Activated naive CD4-positive, alpha-beta T cell treated with anti-CD3 and anti-CD28 coated beads, Interleukin-2, amount 10 ng/mL, durations not matched to agents 7 days and 5 days (primary cell): ENCODE measurements at regions not wholly inside any gene's neighbourhood (a gene's known extent, or its start where the extent isn't known, plus 50 kb on each side); places are given as distances from the start of the nearest gene placed in this dataset.
"Not testable (repeated sequence)": the region's sequence is repeated elsewhere in the genome, so short reads cannot be mapped to it uniquely, and the experiment has no call there.

Source experiments
- CTCF ChIA-PET: fragments of 350-600 bp; sonication (Branson Sonifier 250); formaldehyde crosslinking; loops from one replicate; lab custom pipeline; 2021; ENCODE audit warnings: antibody characterized with exemption; lab: Charles Lee
- DNase-seq: peaks from one replicate; pipeline ENCODE4 v3.0.0-alpha.2; 2020
- H3K27ac Mint-ChIP-seq: one replicate; pipeline ENCODE4 v1.8.0; 2021; ENCODE audit warnings: mild to moderate bottlenecking, moderate library complexity, mixed read lengths
- H3K27me3 Mint-ChIP-seq: one replicate; pipeline ENCODE4 v1.8.0; 2021; ENCODE audit warnings: mild to moderate bottlenecking, mixed read lengths
- H3K36me3 Mint-ChIP-seq: one replicate; pipeline ENCODE4 v1.8.0; 2021; ENCODE audit warnings: mixed read lengths
- H3K4me1 Mint-ChIP-seq: one replicate; pipeline ENCODE4 v1.8.0; 2021; ENCODE audit warnings: mixed read lengths
- H3K4me3 Mint-ChIP-seq: one replicate; pipeline ENCODE4 v1.8.0; 2021; ENCODE audit warnings: mild to moderate bottlenecking, moderate library complexity, mixed read lengths
- H3K9me3 Mint-ChIP-seq: one replicate; pipeline ENCODE4 v1.8.0; 2021; ENCODE audit warnings: mixed read lengths

DNA sequence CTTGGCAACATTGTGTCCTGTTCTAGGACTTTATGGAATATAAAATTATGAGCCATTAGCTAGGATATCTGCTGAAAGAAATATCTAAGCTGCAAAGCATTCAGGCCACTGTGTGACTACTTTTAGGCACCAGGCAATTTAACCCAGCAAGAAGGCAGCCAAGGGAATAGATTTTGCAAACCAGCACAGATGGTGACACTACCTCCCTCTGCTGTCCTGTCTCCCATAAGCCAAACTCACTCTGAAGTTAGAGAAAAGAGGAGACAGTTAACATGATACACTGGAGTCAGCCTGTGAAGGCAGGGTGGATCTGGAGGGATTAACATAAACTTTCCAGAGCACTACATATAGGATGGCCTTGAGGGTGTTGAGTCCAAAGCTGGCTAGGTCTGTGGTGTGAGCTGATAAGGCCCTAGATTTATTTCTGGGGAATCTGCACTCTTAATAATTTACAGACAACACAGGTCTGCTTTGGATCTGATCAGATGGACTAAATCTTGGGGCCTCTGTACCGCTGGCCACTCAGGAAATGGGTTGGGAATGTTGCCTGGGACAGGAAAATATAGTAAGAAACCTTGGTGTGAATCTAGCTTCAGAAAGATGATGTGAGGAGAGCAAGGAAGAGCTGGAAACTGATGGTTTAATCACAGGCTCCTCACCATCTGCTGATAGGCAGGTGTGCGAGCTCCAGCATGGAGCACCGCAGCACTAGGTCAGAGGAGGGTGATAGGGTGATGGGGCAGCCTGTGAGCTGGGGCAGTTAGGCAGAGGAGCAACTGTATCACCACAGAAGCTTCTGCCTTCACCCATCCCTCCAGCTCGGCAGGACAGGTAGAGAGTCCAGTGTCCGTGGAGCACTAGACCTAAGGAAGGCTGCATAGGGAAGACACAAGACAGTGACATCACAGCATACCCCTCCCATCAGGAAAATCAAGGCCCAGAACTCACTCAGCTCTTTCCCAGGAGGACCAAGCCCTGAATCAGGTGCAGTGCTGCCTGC lies 229.9 kb upstream of the PRSS1 start:
- H3K27ac Mint-ChIP-seq = peak overlapping the region; percentile 89
- H3K4me3 Mint-ChIP-seq = no peak overlapping the region
- H3K36me3 Mint-ChIP-seq = no peaks in the 10 kb centered on the region
- CTCF ChIA-PET = interaction anchor here (0.9 to 7.6 kb wide), 7 partner anchors 16 to 290 kb away, joined by 3 to 56 read pairs (median 5); no protein-coding TSS in a partner anchor
- H3K27me3 Mint-ChIP-seq = peaks cover 14% of the 10 kb centered on the region
- no peaks in the 10 kb centered on the region for H3K9me3 Mint-ChIP-seq
- H3K4me1 Mint-ChIP-seq = peaks cover 35% of the 10 kb centered on the region
- DNase-seq = no peak

DNA sequence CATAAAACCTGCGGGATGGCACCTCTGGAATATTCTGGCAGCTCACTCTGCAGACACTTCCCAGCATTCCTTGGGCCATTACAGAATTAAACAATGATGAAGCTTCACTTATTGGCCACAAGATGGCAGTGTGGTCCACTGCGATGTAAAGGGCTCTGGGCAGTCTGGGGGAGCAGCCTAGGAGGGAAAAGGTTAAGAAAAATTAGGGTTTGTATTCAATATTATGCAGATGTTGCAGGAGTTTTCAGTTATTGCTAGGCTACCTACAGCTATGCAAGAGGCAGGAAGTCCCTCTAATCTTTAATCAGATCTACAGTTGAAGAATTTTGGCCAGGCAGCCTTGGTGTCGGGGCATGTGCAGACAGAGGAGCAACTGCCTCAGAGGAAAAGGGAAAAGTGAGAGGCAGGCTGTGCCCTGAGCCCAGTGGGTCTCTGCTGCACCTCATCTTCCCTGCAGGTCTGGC lies 233.2 kb upstream of the PRSS1 start:
- Mint-ChIP-seq H3K4me3 (no peak overlapping the region), H3K27me3 (peaks cover 6% of the 10 kb centered on the region), H3K4me1 (peaks cover 46% of the 10 kb centered on the region), H3K9me3 (no peaks in the 10 kb centered on the region), H3K27ac (no peak overlapping the region), H3K36me3 (no peaks in the 10 kb centered on the region)
- peak; percentile 50 for DNase-seq
- CTCF ChIA-PET = interaction anchor here (0.7 to 7.6 kb wide), 17 partner anchors 8 to 487 kb away, joined by 3 to 56 read pairs (median 4); no protein-coding TSS in a partner anchor

DNA sequence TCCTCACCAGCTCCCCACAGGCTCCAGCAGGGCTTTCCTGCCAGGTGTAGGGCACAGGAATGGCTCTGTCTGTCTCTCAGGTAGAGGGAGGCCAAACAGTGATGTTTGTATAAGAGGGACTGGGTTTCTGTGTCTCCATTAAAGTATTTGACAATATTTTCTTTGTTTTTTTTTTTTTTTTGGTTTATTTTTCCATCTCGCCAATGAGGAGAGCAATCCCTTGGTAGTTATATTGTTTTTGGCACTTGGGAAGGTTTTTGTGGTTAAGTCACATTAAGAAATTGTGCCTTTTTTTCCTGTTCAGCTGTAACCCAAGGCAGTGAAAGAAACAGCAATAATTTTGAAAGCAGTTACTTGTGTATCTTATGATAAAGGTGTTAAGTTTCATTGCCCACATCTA lies 234.6 kb upstream of the PRSS1 start:
- H3K4me1 Mint-ChIP-seq = peaks cover 43% of the 10 kb centered on the region
- H3K27me3 Mint-ChIP-seq, H3K4me3 Mint-ChIP-seq, H3K27ac Mint-ChIP-seq, H3K36me3 Mint-ChIP-seq, H3K9me3 Mint-ChIP-seq, DNase-seq: not testable (repeated sequence)
- CTCF ChIA-PET = interaction anchor here (1.0 to 1.2 kb wide), 3 partner anchors 13 to 22 kb away, joined by 3 to 4 read pairs (median 3); no protein-coding TSS in a partner anchor

DNA sequence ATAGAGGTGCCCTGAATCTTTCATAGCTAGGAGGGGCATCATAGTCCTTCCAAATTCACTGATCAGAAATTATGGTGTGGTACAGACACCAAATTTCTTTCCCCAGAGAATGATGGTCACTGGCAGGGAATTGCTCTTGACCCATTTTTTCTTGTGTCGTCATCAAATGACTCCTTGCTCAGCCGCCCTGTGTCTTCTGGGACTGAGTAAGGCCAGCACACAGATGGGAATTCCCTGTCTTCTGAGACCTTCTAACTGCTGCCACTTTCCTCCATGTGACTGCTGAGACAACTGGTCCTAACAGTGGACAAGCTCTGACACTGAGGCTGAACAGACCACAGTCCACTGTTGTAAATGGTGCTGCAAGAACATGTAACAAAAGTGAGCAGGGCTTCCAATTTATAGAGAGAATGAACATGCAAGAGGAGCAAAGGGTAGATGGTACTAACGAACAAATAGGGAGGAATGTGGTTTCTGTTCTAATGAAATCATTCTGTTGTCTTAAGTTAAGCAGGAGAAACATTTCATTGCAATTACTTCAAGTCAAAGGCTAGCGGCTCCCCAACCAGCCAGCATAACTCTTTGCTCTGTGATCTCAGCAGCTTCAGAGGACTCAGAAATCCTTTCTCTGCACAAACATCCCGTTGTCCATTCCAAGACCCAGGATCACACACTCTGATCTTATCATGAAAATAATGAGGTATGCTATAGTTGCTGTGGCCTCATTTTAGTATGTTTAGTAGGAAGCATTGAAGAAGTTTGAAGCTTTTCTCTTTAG lies 235.9 kb upstream of the PRSS1 start:
- no peak overlapping the region for H3K27ac Mint-ChIP-seq
- H3K27me3 Mint-ChIP-seq = peaks cover 11% of the 10 kb centered on the region

DNA sequence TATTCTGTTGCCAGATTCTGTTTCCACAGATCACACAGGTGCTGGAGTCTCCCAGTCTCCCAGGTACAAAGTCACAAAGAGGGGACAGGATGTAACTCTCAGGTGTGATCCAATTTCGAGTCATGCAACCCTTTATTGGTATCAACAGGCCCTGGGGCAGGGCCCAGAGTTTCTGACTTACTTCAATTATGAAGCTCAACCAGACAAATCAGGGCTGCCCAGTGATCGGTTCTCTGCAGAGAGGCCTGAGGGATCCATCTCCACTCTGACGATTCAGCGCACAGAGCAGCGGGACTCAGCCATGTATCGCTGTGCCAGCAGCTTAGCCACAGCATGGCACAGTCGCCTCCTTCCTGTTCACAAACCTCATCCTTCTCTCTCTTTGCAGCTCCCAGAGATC lies 237.5 kb upstream of the PRSS1 start:
- no peak overlapping the region for H3K4me3 Mint-ChIP-seq
- H3K4me1 Mint-ChIP-seq = peaks cover 58% of the 10 kb centered on the region
- H3K27me3 Mint-ChIP-seq = peaks cover 13% of the 10 kb centered on the region
- peak; percentile 36 for DNase-seq
- H3K9me3 Mint-ChIP-seq = no peaks in the 10 kb centered on the region
- H3K36me3 Mint-ChIP-seq = no peaks in the 10 kb centered on the region
- CTCF ChIA-PET = interaction anchor here (0.7 to 1.7 kb wide), 3 partner anchors 26 to 703 kb away, joined by 3 to 4 read pairs (median 3); no protein-coding TSS in a partner anchor
- H3K27ac Mint-ChIP-seq = no peak overlapping the region

More for the DNA sequence above, 235.9 kb upstream of the PRSS1 start:
- Mint-ChIP-seq H3K36me3 (no peaks in the 10 kb centered on the region), H3K9me3 (no peaks in the 10 kb centered on the region), H3K4me3 (no peak overlapping the region), H3K4me1 (peaks cover 47% of the 10 kb centered on the region)
- CTCF ChIA-PET = interaction anchor here (0.7 to 1.4 kb wide), 7 partner anchors 9 to 50 kb away, joined by 3 to 7 read pairs (median 3); no protein-coding TSS in a partner anchor
- DNase-seq = no peak

DNA sequence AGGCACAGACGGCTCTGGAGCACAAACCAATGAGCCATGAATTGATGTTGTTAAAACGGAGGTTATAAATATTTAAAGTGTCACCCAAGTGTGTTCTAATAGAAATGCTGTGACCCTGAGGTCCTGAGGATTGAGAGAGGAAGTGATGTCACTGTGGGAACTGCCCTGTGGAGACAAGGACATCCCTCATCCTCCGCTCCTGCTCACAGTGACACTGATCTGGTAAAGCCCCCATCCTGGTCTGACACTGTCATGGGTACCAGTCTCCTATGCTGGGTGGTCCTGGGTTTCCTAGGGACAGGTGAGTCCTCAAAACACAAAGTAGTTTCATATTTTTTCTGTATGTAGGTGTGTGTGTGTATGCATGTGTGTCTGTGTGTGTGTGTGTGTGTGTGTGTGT lies 237.9 kb upstream of the PRSS1 start:
- H3K9me3 Mint-ChIP-seq = no peaks in the 10 kb centered on the region
- H3K27me3 Mint-ChIP-seq = peaks cover 16% of the 10 kb centered on the region
- peak overlapping the region; percentile 12 for H3K4me3 Mint-ChIP-seq
- CTCF ChIA-PET = interaction anchor here (0.7 to 1.7 kb wide), 3 partner anchors 26 to 704 kb away, joined by 3 read pairs; no protein-coding TSS in a partner anchor
- no peak for DNase-seq
- no peaks in the 10 kb centered on the region for H3K36me3 Mint-ChIP-seq
- H3K27ac Mint-ChIP-seq = peak overlapping the region; percentile 55
- H3K4me1 Mint-ChIP-seq = peaks cover 57% of the 10 kb centered on the region

DNA sequence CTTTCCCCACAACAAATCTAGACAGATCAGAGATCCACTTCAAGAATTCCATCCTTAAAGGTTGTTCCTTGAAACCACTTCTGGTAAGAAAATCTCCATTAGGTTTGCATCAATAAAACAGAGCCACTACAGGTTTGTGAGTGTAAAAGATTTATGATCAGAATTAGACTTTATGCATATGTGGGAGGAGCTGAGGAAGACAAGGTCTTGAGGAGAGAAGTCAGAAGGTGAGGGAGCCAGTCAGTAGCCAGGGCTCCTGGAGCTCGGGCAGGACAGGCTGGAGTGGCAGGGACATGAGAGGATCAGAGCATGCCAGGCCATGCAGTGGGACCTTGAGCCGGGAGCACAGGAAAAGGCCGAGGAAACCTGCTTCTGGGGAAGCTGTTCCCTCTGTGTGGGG lies 240.0 kb upstream of the PRSS1 start:
- H3K4me3 Mint-ChIP-seq, DNase-seq, H3K9me3 Mint-ChIP-seq, H3K36me3 Mint-ChIP-seq: not testable (repeated sequence)
- CTCF ChIA-PET = interaction anchor here (1.4 kb wide), 2 partner anchors 12 to 44 kb away, joined by 3 read pairs; no protein-coding TSS in a partner anchor
- Mint-ChIP-seq H3K27me3 (peaks cover 25% of the 10 kb centered on the region), H3K27ac (peak overlapping the region; percentile 34), H3K4me1 (peaks cover 52% of the 10 kb centered on the region)

DNA sequence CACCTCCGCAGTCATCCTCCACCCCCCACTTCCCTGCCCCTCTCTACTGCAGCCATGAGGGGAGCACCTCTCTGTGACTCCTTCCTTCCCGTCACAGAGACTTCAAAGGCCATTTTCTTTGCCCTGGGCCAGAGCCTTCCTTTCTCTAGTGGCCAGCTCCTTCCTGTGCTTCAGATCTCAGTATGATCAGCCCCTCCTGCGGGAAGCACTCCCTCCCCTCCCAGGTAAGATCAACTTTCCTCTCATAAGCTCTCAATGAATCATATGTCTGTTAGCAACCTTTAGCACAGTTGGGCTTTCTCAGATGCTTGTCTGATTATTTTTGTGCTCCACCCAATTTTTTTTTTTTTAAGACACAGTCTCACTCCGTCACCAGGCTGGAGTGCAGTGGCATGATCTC lies 241.0 kb upstream of the PRSS1 start:
- Mint-ChIP-seq H3K36me3 (no peaks in the 10 kb centered on the region), H3K9me3 (no peaks in the 10 kb centered on the region), H3K27me3 (peaks cover 28% of the 10 kb centered on the region), H3K4me3 (no peak overlapping the region), H3K4me1 (peaks cover 52% of the 10 kb centered on the region), H3K27ac (peak overlapping the region; percentile 77)
- peak; percentile 43 for DNase-seq
- CTCF ChIA-PET = interaction anchor here (1.2 to 4.5 kb wide), 4 partner anchors 11 to 43 kb away, joined by 3 to 21 read pairs (median 3); no protein-coding TSS in a partner anchor

DNA sequence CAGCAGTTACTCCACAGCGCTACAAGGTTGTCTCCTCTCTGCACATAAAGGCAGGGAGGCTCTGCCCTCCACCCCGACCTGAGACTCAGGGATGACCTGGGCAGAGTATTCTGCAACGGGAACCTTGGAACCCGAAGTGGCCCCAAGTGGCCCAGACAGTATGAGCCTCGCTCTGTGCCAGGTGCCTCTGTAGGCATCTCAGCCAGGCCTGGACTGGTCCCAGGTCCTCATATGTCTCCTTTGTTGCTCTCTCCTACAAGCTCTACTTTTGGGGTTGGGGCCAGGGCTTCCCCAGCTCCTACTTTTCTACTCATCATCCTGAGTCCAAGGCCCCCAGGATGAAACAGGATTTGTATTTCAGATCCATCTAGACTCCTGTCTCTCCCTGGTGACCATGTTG lies 241.5 kb upstream of the PRSS1 start:
- no peak for DNase-seq
- no peak overlapping the region for H3K4me3 Mint-ChIP-seq
- CTCF ChIA-PET = interaction anchor here (1.2 to 4.5 kb wide), 2 partner anchors 11 to 27 kb away, joined by 3 to 21 read pairs; no protein-coding TSS in a partner anchor
- no peaks in the 10 kb centered on the region for H3K36me3 Mint-ChIP-seq
- H3K27me3 Mint-ChIP-seq = peaks cover 30% of the 10 kb centered on the region
- H3K9me3 Mint-ChIP-seq = no peaks in the 10 kb centered on the region
- H3K4me1 Mint-ChIP-seq = peaks cover 52% of the 10 kb centered on the region
- H3K27ac Mint-ChIP-seq = peak overlapping the region; percentile 77

DNA sequence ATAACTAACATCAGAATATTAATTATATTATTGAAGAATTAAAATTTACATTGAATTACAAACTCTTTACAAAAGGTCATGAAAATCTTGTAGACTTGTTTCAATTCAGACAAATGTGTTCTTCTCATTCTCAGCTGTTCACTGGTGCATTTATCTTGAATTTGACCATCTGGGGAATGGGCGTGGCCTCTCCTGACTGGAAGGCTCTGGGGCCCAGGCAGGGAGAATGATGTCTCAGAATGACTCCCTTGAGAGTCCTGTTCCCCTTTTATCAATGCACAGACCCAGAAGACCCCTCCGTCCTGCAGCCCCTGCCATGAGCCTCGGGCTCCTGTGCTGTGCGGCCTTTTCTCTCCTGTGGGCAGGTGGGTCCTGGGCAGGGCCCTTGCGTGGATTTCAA lies 242.2 kb upstream of the PRSS1 start:
- CTCF ChIA-PET = interaction anchor here (1.3 to 8.3 kb wide), 3 partner anchors 10 to 22 kb away, joined by 3 to 56 read pairs (median 21); no protein-coding TSS in a partner anchor
- not testable (repeated sequence) for DNase-seq, H3K4me3 Mint-ChIP-seq, H3K9me3 Mint-ChIP-seq, H3K27ac Mint-ChIP-seq, H3K36me3 Mint-ChIP-seq
- H3K27me3 Mint-ChIP-seq = peaks cover 30% of the 10 kb centered on the region
- peaks cover 49% of the 10 kb centered on the region for H3K4me1 Mint-ChIP-seq

DNA sequence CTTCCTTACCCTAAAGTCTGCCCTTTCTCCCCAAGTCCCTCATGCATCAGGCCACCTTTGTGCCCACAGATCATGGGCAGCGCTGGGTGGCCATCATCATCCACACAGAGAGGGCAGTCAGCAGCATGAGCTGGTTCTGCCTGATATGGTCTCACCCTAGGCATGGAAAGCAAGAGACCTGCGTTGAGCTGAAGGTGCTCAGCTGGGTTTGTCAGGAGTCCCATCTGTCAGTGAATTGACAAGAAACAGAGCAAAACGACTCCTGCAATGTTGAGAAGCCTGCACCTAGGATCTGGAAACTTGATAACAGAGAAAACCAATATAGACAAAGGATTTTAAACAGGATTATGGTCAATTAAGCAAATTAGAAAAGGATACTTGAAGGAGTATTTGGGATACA lies 242.7 kb upstream of the PRSS1 start:
- Mint-ChIP-seq H3K4me3 (no peak overlapping the region), H3K4me1 (peaks cover 47% of the 10 kb centered on the region), H3K27ac (no peak overlapping the region), H3K27me3 (peaks cover 30% of the 10 kb centered on the region), H3K9me3 (no peaks in the 10 kb centered on the region), H3K36me3 (no peaks in the 10 kb centered on the region)
- CTCF ChIA-PET = interaction anchor here (1.0 to 8.3 kb wide), 4 partner anchors 10 to 29 kb away, joined by 3 to 56 read pairs (median 12); no protein-coding TSS in a partner anchor
- no peak for DNase-seq

DNA sequence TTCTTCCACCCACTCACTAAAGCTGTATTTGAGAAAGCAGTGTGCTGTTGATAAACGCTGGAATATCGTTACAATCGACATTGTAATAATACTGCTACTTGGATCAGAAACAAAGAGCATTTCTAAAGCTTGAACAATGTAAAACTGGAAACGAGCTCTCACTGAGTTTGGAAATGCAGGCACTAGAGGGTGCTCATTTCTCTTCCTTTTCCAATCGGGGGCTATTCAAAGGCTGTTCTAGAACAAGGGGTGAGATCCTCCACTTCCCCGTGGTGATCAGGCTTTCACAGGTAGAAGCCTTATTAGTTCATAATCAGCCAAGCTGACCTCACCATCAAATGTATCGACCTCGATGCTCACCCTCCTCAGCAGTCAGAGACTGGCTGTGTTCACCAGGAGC lies 245.3 kb upstream of the PRSS1 start:
- DNase-seq, H3K36me3 Mint-ChIP-seq, H3K27ac Mint-ChIP-seq, H3K9me3 Mint-ChIP-seq, H3K4me3 Mint-ChIP-seq: not testable (repeated sequence)
- Mint-ChIP-seq H3K4me1 (peaks cover 47% of the 10 kb centered on the region), H3K27me3 (peaks cover 27% of the 10 kb centered on the region)
- CTCF ChIA-PET = interaction anchor here (8.3 kb wide), 1 partner anchor 15 kb away, joined by 56 read pairs; no protein-coding TSS in a partner anchor

DNA sequence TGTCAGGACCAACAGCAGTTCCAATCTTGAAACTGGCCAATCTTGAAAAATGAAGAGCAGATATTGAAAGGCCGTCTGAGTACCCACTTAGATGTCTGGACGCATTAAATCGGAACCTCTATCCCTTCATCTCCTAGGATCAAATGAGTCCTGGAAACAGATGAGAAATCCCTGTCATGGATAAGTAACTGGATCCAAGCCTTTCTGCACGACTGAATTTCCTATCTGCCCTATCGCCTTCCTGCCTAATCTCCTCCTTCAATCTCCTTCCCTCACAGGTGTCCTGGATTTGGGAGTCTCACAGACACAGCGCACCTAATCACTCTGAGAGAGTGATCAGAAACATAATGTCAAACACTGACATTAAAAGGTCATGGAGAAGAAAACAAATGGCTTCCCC lies 245.2 kb upstream of the PRSS58 start:
- Mint-ChIP-seq H3K27ac (no peak overlapping the region), H3K4me3 (no peak overlapping the region), H3K9me3 (no peaks in the 10 kb centered on the region), H3K27me3 (peaks cover 26% of the 10 kb centered on the region), H3K36me3 (no peaks in the 10 kb centered on the region), H3K4me1 (peaks cover 40% of the 10 kb centered on the region)
- DNase-seq = no peak
- CTCF ChIA-PET = interaction anchor here (8.3 kb wide), 1 partner anchor 16 kb away, joined by 56 read pairs; no protein-coding TSS in a partner anchor
